ENCODE measurements at regions not wholly inside any gene's neighbourhood (a gene's known extent, or its start where the extent isn't known, plus 50 kb on each side); places are given as distances from the start of the nearest gene placed in this dataset.

- TF ChIP-seq EZH2 (IDR thresholded peaks at IDR 0.05; ENCODE audit: low read length, missing control alignments): no peak
- no peak for TF ChIP-seq CTCF (conservative IDR thresholded peaks at IDR 0.05 in 1 of 2, IDR thresholded peaks at IDR 0.05 in 1 of 2; ENCODE audit: low read depth in 1 of 2, low read length in 2 of 2)
These were observed 198.2 kb upstream of the KCNG1 start for GRCh38 chr20:51221103-51221502.

All from fibroblast of lung (primary cell).